A549 (cell line): ENCODE measurements at regions not wholly inside any gene's neighbourhood (a gene's known extent, or its start where the extent isn't known, plus 50 kb on each side); places are given as distances from the start of the nearest gene placed in this dataset.

Experiments used
- ATAC-seq, 2 experiments: fragments of 200-7000 bp in 1 of 2; fragments of >200 bp in 1 of 2; cut with Nextera tagmentation in 1 of 2; cut with Tn5 transposase in 1 of 2; 3 replicates each; pipeline versions ENCODE4 v1.8.0 to v1.9.1; 2018 to 2020; ENCODE audit warnings: mild to moderate bottlenecking in 1 of 2, moderate library complexity in 1 of 2
- CTCF ChIA-PET: fragments of 300-600 bp; sonication (Branson Sonifier 250); formaldehyde crosslinking; extraction: SDS; loops from one replicate; lab custom pipeline; 2021; ENCODE audit warnings: antibody characterized with exemption, inconsistent platforms; lab: Yijun Ruan, JAX
- POLR2A ChIA-PET: fragments of 350-600 bp; formaldehyde crosslinking; extraction: SDS; loops from one replicate; lab custom pipeline; 2021; ENCODE audit warnings: antibody characterized with exemption, inconsistent platforms; lab: Yijun Ruan, JAX
- DNase-seq, 2 experiments: peaks; one replicate each; pipeline versions ENCODE4 v3.0.0 to v3.0.0-alpha.2; 2011 to 2016; ENCODE audit warnings: low read depth in 1 of 2, low spot score in 1 of 2
- FAIRE-seq: peaks from 2 replicates; lab custom pipeline; 2011; peaks lifted over from hg19 to GRCh38; lab: Jason Lieb, UNC
- H3K27ac ChIP-seq, 2 experiments: fragments of >200 bp; sonication (Bioruptor Twin); formaldehyde crosslinking; 3 replicates each; pipeline ENCODE4 v1.5.1; 2016 to 2017
- H3K4me1 ChIP-seq: fragments of >200 bp; sonication (Bioruptor Twin); formaldehyde crosslinking; 3 replicates; pipeline ENCODE4 v1.6.1; 2016
- H3K4me2 ChIP-seq: fragments of >200 bp; sonication (Bioruptor Twin); formaldehyde crosslinking; 3 replicates; pipeline ENCODE4 v1.6.1; 2016
- H3K4me3 ChIP-seq: fragments of >200 bp; sonication (Bioruptor Twin); formaldehyde crosslinking; 3 replicates; pipeline ENCODE4 v1.5.1; 2016
- H3K9me3 ChIP-seq: fragments of >200 bp; sonication (Bioruptor Twin); formaldehyde crosslinking; 3 replicates; pipeline ENCODE4 v1.6.1; 2016
- CBX8 ChIP-seq: fragments of 200-600 bp; sonication (generic); IDR thresholded peaks from 2 replicates; pipeline ENCODE4 v1.6.1; 2016
- CHD2 ChIP-seq: fragments of 150-350 bp; IDR thresholded peaks from 2 replicates; pipeline ENCODE4 v1.6.1; 2014; ENCODE audit warnings: low read length; ENCODE audit not compliant: partially characterized antibody
- CHD4 ChIP-seq: fragments of 200-600 bp; sonication (generic); IDR thresholded peaks from 2 replicates; pipeline ENCODE4 v1.6.1; 2016; ENCODE audit warnings: antibody characterized with exemption, mild to moderate bottlenecking, borderline replicate concordance
- FOSL2 ChIP-seq, 2 experiments: fragments of 450-650 bp in 1 of 2; fragments of >200 bp in 1 of 2; sonication (Bioruptor Twin) in 1 of 2; formaldehyde crosslinking; IDR thresholded peaks; 2 replicates each; pipeline versions ENCODE4 v1.5.0 to v1.6.1; 2016 to 2020; ENCODE audit warnings: mild to moderate bottlenecking in 1 of 2, moderate library complexity in 1 of 2
- FOXS1 ChIP-seq: fragments of 250-450 bp; sonication (Bioruptor Pico); IDR thresholded peaks from 2 replicates; pipeline ENCODE4 v1.5.0; 2020; ENCODE audit warnings: mild to moderate bottlenecking, moderate library complexity
- HOXA7 ChIP-seq: fragments of 250-450 bp; sonication (Bioruptor Pico); IDR thresholded peaks from 2 replicates; pipeline ENCODE4 v1.5.0; 2020; ENCODE audit warnings: mild to moderate bottlenecking, moderate library complexity
- HOXB13 ChIP-seq: fragments of 250-450 bp; sonication (Bioruptor Pico); IDR thresholded peaks from 2 replicates; pipeline ENCODE4 v1.5.0; 2020; ENCODE audit warnings: low read depth, mild to moderate bottlenecking, moderate library complexity
- JUNB ChIP-seq: fragments of >200 bp; sonication (Bioruptor Twin); formaldehyde crosslinking; IDR thresholded peaks from 2 replicates; pipeline ENCODE4 v1.6.1; 2016
- KDM1A ChIP-seq: fragments of 200-600 bp; sonication (generic); IDR thresholded peaks from 2 replicates; pipeline ENCODE4 v1.6.1; 2016; ENCODE audit warnings: low read depth, mild to moderate bottlenecking
- KDM5A ChIP-seq: fragments of 200-600 bp; sonication (generic); IDR thresholded peaks from 2 replicates; pipeline ENCODE4 v1.6.1; 2016; ENCODE audit warnings: antibody characterized with exemption, mild to moderate bottlenecking
- MAZ ChIP-seq: fragments of 150-350 bp; IDR thresholded peaks from 2 replicates; pipeline ENCODE4 v1.6.1; 2014; ENCODE audit warnings: antibody characterized with exemption, low read depth, low read length, borderline replicate concordance
- NFE2L2 ChIP-seq: fragments of 150-350 bp; conservative IDR thresholded peaks from 2 replicates; pipeline ENCODE4 v1.6.1; 2014; ENCODE audit warnings: low read length
- PHF8 ChIP-seq: fragments of 200-600 bp; sonication (generic); IDR thresholded peaks from 2 replicates; pipeline ENCODE4 v1.6.1; 2016; ENCODE audit warnings: low read depth, mild to moderate bottlenecking, antibody characterized with exemption, moderate library complexity, borderline replicate concordance
- POLR2A ChIP-seq: IDR thresholded peaks from 2 replicates; pipeline ENCODE4 v1.6.1; 2012; ENCODE audit warnings: mild to moderate bottlenecking, low read length
- RAD21 ChIP-seq, 2 experiments: fragments of >200 bp in 1 of 2; sonication (Bioruptor Twin) in 1 of 2; formaldehyde crosslinking in 1 of 2; IDR thresholded peaks in 1 of 2; conservative IDR thresholded peaks in 1 of 2; 2 replicates in 1 of 2; 3 replicates in 1 of 2; pipeline ENCODE4 v1.6.1; 2012 to 2018; ENCODE audit warnings: inconsistent platforms in 1 of 2
- RARB ChIP-seq: fragments of 250-450 bp; sonication (Bioruptor Pico); IDR thresholded peaks from 2 replicates; pipeline ENCODE4 v1.8.0; 2021; ENCODE audit warnings: mild to moderate bottlenecking, moderate library complexity
- RFX5 ChIP-seq: fragments of 450-650 bp; IDR thresholded peaks from 2 replicates; pipeline ENCODE4 v1.7.1; 2014; ENCODE audit warnings: antibody characterized with exemption, mild to moderate bottlenecking, moderate library complexity
- SMC3 ChIP-seq: fragments of >200 bp; sonication (Bioruptor Twin); formaldehyde crosslinking; IDR thresholded peaks from 3 replicates; pipeline ENCODE4 v1.6.1; 2018; ENCODE audit warnings: inconsistent platforms
- TP53 ChIP-seq: fragments of 250-450 bp; sonication (Bioruptor Pico); IDR thresholded peaks from 2 replicates; pipeline ENCODE4 v1.5.0; 2021; ENCODE audit warnings: mild to moderate bottlenecking, moderate library complexity
- ZFP36 ChIP-seq: fragments of 450-650 bp; IDR thresholded peaks from 2 replicates; pipeline ENCODE4 v1.6.1; 2014; ENCODE audit warnings: borderline replicate concordance; ENCODE audit not compliant: partially characterized antibody
- ZNF302 ChIP-seq: fragments of 250-450 bp; sonication (Bioruptor Pico); IDR thresholded peaks from 2 replicates; pipeline ENCODE4 v1.9.0; 2021; ENCODE audit warnings: inconsistent platforms, mild to moderate bottlenecking, moderate library complexity
- WGBS: methylation state at CpG from one replicate; pipeline ENCODE4 v1.1.6; 2017; ENCODE audit errors: missing lambda C conversion rate; 5-methylcytosine and 5-hydroxymethylcytosine counted together
- TF ChIP-seq, protein P1 (sequence below): fragments of 450-650 bp; IDR thresholded peaks from 2 replicates; pipeline ENCODE4 v1.6.1; 2014; ENCODE audit warnings: antibody characterized with exemption
- TF ChIP-seq, protein P2 (sequence below): fragments of >200 bp; sonication (Bioruptor Twin); formaldehyde crosslinking; IDR thresholded peaks from 2 replicates; pipeline ENCODE4 v1.6.1; 2016
- TF ChIP-seq, protein P3 (sequence below): fragments of 250-450 bp; sonication (Bioruptor Pico); IDR thresholded peaks from 2 replicates; pipeline ENCODE4 v1.5.0; 2020; ENCODE audit warnings: low read depth, mild to moderate bottlenecking, moderate library complexity

DNA sequence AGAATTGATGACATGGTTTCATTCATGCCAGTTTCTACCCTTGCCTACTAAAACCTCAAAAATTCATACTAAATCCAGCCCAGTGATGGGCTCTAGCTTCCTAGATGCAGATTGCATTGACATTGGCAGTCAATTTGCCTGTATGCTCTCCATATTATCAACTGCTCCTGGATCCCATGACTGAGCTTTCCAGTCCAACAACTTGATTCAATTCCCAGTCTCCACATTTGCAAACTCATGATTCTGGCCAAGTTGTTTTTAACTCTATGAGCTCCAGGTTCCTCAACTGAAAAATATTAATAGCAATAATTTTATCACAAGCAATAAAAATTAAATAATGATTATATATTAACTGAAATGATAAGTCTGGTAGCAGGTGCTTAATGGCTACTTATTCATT lies 51.0 kb upstream of the DSC1 start:
- FAIRE-seq: no peak
- ChIA-PET POLR2A (no interaction called here), CTCF (no interaction called here)

DNA sequence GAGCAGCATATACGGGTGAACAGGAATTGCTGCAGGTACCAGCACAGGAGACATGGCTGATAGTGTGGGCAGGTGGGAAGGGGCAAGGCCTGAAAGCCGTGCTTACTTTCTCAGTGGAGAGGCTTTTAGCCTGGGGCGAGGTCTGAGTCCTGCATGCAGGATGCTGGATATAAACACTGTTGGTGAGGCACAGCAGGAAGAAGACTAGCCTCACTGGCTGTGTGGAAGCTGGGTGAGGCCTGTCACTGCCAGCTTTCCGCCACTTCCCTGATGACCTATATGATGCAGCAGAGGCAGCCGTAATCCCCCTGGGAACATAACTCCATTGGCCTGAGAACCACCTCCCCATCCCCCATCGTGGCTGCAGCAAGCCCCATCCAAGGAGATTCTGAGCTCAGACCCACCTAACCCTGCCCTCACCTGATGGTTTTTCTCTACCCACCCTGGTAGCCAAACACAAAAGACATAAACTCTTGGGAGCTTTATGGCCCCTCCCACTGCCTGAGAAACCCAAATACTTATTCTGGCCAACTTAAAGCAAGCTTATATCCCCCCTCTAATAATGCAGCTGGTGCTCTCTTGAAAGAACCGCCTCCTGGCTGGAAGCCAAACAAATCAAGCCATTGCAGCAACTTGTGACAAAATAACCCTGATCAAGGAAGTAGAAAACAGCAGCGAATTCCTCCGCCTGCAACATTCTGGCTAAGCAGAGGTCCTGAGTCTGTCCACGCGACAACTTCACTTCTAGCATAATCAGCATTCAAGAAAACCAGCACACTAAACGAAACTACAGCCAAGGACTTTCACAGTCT lies 54.6 kb upstream of the DSC1 start:
- no peak overlapping the region for H3K4me3 ChIP-seq
- ChIA-PET POLR2A (no interaction called here), CTCF (interaction anchor here (0.7 kb wide), 1 partner anchor 16 kb away, joined by 3 read pairs; no protein-coding TSS in a partner anchor)
- 66% methylated on average over 11 of the region's 12 CpGs for WGBS
- ATAC-seq: no peak
- no peak overlapping the region for H3K27ac ChIP-seq
- H3K9me3 ChIP-seq: no peaks in the 10 kb centered on the region
- no peak for DNase-seq
- H3K4me2 ChIP-seq: no peak overlapping the region
- FAIRE-seq: no peak
- no peaks in the 10 kb centered on the region for H3K4me1 ChIP-seq
- no peak for TF ChIP-seq HOXB13 (CRISPR knock-in tag)
- TF ChIP-seq KDM1A: no peak
- no peak for TF ChIP-seq POLR2A
- TF ChIP-seq FOXS1: no peak
- no peak for TF ChIP-seq PHF8
- TF ChIP-seq RAD21 (conservative IDR thresholded peaks at IDR 0.05 in 1 of 2, IDR thresholded peaks at IDR 0.05 in 1 of 2): no peak
- TF ChIP-seq, protein P1, sequence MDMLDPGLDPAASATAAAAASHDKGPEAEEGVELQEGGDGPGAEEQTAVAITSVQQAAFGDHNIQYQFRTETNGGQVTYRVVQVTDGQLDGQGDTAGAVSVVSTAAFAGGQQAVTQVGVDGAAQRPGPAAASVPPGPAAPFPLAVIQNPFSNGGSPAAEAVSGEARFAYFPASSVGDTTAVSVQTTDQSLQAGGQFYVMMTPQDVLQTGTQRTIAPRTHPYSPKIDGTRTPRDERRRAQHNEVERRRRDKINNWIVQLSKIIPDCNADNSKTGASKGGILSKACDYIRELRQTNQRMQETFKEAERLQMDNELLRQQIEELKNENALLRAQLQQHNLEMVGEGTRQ: no peak
- TF ChIP-seq RFX5: no peak
- TF ChIP-seq NFE2L2: no peak
- TF ChIP-seq, protein P2, sequence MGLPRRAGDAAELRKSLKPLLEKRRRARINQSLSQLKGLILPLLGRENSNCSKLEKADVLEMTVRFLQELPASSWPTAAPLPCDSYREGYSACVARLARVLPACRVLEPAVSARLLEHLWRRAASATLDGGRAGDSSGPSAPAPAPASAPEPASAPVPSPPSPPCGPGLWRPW: no peak
- no peak for TF ChIP-seq ZFP36

More for the DNA sequence above, 51.0 kb upstream of the DSC1 start:
- no peaks in the 10 kb centered on the region for H3K4me1 ChIP-seq
- H3K9me3 ChIP-seq: no peaks in the 10 kb centered on the region
- no peak overlapping the region for H3K4me2 ChIP-seq
- H3K4me3 ChIP-seq: no peak overlapping the region
- DNase-seq (no peak), ATAC-seq (no peak)
- TF ChIP-seq FOSL2 (IDR thresholded peaks at IDR 0.05) (no peak), FOSL2 (CRISPR knock-in tag; IDR thresholded peaks at IDR 0.05) (no peak), MAZ (no peak), ZNF302 (CRISPR knock-in tag) (no peak), HOXA7 (CRISPR knock-in tag) (no peak), CHD4 (no peak), CHD2 (no peak), JUNB (no peak), KDM1A (no peak), TP53 (CRISPR knock-in tag) (no peak), RARB (CRISPR knock-in tag) (no peak), CBX8 (no peak)
- TF ChIP-seq, protein P3, sequence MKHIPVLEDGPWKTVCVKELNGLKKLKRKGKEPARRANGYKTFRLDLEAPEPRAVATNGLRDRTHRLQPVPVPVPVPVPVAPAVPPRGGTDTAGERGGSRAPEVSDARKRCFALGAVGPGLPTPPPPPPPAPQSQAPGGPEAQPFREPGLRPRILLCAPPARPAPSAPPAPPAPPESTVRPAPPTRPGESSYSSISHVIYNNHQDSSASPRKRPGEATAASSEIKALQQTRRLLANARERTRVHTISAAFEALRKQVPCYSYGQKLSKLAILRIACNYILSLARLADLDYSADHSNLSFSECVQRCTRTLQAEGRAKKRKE: no peak
- TF ChIP-seq, all 56 proteins: peak for 0
- H3K27ac ChIP-seq: no peak overlapping the region

DNA sequence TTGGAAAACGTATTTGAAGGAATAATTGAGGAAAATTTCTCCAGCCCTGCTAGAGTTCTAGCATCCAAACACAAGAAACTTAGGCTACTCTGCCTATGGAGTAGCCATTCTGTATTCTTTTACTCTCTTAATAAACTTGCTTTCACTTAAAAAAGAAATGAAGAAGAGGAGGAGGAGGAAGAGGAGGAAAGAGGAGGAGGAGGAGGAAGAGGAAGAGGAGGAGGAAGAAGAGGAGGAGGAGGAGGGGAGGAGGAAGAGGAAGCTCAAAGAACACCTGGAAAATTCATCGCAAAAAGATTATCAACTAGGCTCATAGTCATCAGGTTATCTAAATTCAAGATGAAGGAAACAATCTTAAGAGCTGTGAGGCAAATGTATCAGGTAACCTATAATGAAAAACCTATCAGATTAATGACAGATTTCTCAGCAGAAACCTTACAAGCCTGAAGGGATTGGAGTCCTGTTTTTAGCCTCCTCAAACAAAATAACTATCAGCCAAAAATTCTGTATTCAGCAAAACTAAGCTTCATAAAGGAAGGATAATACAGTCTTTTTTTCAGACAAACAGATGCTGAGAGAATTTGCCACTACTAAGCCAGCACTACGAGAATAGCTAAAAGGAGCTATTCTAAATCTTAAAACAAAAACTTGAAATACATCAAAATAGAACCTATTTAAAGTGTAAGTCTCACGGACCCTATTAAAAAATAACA lies 56.2 kb upstream of the DSC1 start:
- no peak for TF ChIP-seq SMC3
- TF ChIP-seq KDM5A: no peak
- 80% methylated on average over 4 of the region's 4 CpGs for WGBS
- Histone ChIP-seq H3K4me2 (no peak overlapping the region), H3K4me1 (no peaks in the 10 kb centered on the region), H3K9me3 (no peaks in the 10 kb centered on the region), H3K4me3 (no peak overlapping the region), H3K27ac (no peak overlapping the region)
- FAIRE-seq: no peak
- ATAC-seq: no peak
- ChIA-PET CTCF (interaction anchor here (0.6 to 1.4 kb wide), 3 partner anchors 8 to 100 kb away, joined by 3 to 4 read pairs (median 4); no protein-coding TSS in a partner anchor), POLR2A (no interaction called here)
- DNase-seq: no peak
